ENCODE measurements at regions not wholly inside any gene's neighbourhood (a gene's known extent, or its start where the extent isn't known, plus 50 kb on each side); places are given as distances from the start of the nearest gene placed in this dataset.
A peak's percentile ranks its signal among the peaks of the same experiment; 100 is the strongest.

DNA sequence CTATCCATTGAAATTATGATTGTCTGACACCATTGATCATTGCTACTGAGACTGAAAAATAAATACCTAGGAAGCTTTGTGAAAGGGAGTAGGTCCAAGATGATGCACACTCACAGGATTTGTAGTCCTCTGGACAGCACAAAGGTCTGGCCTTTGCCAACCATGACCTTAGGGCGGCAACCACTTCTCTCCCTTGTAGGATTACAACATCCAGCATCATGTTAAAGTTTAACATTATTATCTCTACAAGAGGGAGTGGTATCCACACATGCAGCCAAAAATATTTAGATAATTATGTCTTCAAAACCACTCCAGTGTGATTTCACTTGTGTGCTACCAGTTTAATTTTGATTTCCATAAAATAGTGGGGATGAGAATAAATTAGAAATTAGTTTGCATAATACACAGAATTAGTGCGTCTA lies 51.1 kb upstream of the NHSL1 start:
- Histone ChIP-seq H3K4me2 (ENCODE audit: low read length) (no peak overlapping the region), H3K4me3 (ENCODE audit: insufficient read depth, low read depth, low read length) (no peak overlapping the region), H2AFZ (ENCODE audit: low read depth, low read length) (no peak overlapping the region), H3K9me3 (ENCODE audit: insufficient read depth, low read depth, low read length) (no peaks in the 10 kb centered on the region), H3K27me3 (ENCODE audit: insufficient read depth, low read length) (no peaks in the 10 kb centered on the region), H4K20me1 (ENCODE audit: insufficient read depth, low read length) (no peaks in the 10 kb centered on the region), H3K9ac (ENCODE audit: low read length) (no peak overlapping the region), H3K36me3 (ENCODE audit: insufficient read depth, low read length) (no peaks in the 10 kb centered on the region), H3K79me2 (ENCODE audit: insufficient read depth, low read length) (peaks cover 11% of the 10 kb centered on the region), H3K4me1 (ENCODE audit: insufficient read depth, low read length) (peaks cover 21% of the 10 kb centered on the region), H3K27ac (ENCODE audit: low read depth, low read length) (no peak overlapping the region)
- Mint-ChIP-seq H3K4me3 (ENCODE audit: unreplicated experiment) (no peak overlapping the region), H3K36me3 (ENCODE audit: low read depth, unreplicated experiment) (peaks cover 1% of the 10 kb centered on the region), H3K27ac (ENCODE audit: unreplicated experiment) (no peak overlapping the region), H3K4me1 (ENCODE audit: low read depth, unreplicated experiment) (peaks cover 32% of the 10 kb centered on the region), H3K9me3 (ENCODE audit: unreplicated experiment) (no peaks in the 10 kb centered on the region), H3K27me3 (ENCODE audit: low read depth, unreplicated experiment) (no peaks in the 10 kb centered on the region)
- no peak for TF ChIP-seq EZH2 (IDR thresholded peaks at IDR 0.05; ENCODE audit: insufficient read depth, low read length)
- TF ChIP-seq, protein P1, sequence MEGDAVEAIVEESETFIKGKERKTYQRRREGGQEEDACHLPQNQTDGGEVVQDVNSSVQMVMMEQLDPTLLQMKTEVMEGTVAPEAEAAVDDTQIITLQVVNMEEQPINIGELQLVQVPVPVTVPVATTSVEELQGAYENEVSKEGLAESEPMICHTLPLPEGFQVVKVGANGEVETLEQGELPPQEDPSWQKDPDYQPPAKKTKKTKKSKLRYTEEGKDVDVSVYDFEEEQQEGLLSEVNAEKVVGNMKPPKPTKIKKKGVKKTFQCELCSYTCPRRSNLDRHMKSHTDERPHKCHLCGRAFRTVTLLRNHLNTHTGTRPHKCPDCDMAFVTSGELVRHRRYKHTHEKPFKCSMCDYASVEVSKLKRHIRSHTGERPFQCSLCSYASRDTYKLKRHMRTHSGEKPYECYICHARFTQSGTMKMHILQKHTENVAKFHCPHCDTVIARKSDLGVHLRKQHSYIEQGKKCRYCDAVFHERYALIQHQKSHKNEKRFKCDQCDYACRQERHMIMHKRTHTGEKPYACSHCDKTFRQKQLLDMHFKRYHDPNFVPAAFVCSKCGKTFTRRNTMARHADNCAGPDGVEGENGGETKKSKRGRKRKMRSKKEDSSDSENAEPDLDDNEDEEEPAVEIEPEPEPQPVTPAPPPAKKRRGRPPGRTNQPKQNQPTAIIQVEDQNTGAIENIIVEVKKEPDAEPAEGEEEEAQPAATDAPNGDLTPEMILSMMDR (IDR thresholded peaks at IDR 0.05; ENCODE audit: insufficient read depth, low read depth, low read length), result no peak
- DNase-seq (ENCODE audit: low read depth) (no peak), FAIRE-seq (no peak)

DNA sequence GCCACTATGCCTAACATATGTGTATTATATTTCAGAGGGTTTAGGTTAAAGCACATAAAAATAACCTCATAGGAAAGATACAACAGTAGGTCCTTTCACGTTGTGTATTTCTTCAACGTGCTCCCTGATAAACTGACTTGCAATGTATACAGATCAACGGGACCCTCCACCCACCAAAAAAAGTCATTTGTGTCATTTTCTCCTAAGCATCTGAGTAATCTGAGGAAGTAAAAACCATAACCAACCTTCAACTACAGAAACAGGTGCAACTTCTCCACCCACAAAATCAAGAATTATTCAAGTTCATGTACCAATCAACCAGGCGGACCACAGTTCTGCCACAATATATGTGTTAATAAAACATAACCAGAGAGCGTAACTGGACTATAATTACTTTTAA lies 54.9 kb upstream of the NHSL1 start:
- FAIRE-seq (no peak), DNase-seq (ENCODE audit: low read depth) (no peak)
- no peak overlapping the region for H3K4me2 ChIP-seq (ENCODE audit: low read length)
- H3K4me3 ChIP-seq (ENCODE audit: insufficient read depth, low read depth, low read length), result no peak overlapping the region
- no peak overlapping the region for H3K9ac ChIP-seq (ENCODE audit: low read length)
- no peak overlapping the region for H2AFZ ChIP-seq (ENCODE audit: low read depth, low read length)
- H3K79me2 ChIP-seq (ENCODE audit: insufficient read depth, low read length), result peaks cover 15% of the 10 kb centered on the region
- no peaks in the 10 kb centered on the region for H3K36me3 ChIP-seq (ENCODE audit: insufficient read depth, low read length)
- H3K9me3 ChIP-seq (ENCODE audit: insufficient read depth, low read depth, low read length), result no peaks in the 10 kb centered on the region
- Mint-ChIP-seq H3K4me3 (ENCODE audit: unreplicated experiment) (no peak overlapping the region), H3K4me1 (ENCODE audit: low read depth, unreplicated experiment) (peaks cover 23% of the 10 kb centered on the region), H3K27me3 (ENCODE audit: low read depth, unreplicated experiment) (no peaks in the 10 kb centered on the region), H3K27ac (ENCODE audit: unreplicated experiment) (peak overlapping the region; percentile 47), H3K36me3 (ENCODE audit: low read depth, unreplicated experiment) (peaks cover 1% of the 10 kb centered on the region), H3K9me3 (ENCODE audit: unreplicated experiment) (no peaks in the 10 kb centered on the region)
- no peak overlapping the region for H3K27ac ChIP-seq (ENCODE audit: low read depth, low read length)
- H4K20me1 ChIP-seq (ENCODE audit: insufficient read depth, low read length), result no peaks in the 10 kb centered on the region
- peaks cover 13% of the 10 kb centered on the region for H3K4me1 ChIP-seq (ENCODE audit: insufficient read depth, low read length)
- TF ChIP-seq, protein P1 (IDR thresholded peaks at IDR 0.05; ENCODE audit: insufficient read depth, low read depth, low read length), result no peak
- TF ChIP-seq EZH2 (IDR thresholded peaks at IDR 0.05; ENCODE audit: insufficient read depth, low read length), result no peak
- no peaks in the 10 kb centered on the region for H3K27me3 ChIP-seq (ENCODE audit: insufficient read depth, low read length)

DNA sequence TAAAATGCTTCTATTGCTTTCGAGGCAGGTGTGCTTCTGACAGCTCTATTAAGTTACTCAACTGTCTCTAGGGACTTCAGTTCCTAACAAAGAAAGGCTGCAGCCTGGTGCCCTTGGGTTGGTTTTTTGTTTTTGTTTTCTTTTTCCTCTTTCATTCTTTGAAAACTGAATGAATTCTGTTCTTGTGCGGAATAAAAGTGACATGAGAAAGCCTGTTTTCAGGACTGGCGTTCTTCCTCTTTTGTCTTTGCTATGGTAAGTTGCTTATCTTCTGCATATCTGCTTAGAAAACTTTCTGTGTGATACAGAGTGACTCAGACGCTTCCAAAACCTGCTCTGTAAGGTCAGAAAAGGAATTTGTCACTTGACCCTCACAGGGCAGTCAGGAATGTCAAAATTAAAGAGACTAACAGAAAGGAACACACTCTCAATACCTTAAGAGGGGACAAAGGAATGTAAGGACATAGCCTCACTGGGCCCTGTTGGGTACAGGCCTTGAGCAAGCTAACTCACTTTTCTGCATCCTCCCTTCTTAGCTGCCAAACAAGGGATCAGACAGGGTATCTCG lies 56.2 kb upstream of the NHSL1 start:
- Mint-ChIP-seq H3K4me3 (ENCODE audit: unreplicated experiment) (no peak overlapping the region), H3K9me3 (ENCODE audit: unreplicated experiment) (no peaks in the 10 kb centered on the region), H3K4me1 (ENCODE audit: low read depth, unreplicated experiment) (peaks cover 26% of the 10 kb centered on the region), H3K36me3 (ENCODE audit: low read depth, unreplicated experiment) (peaks cover 1% of the 10 kb centered on the region), H3K27me3 (ENCODE audit: low read depth, unreplicated experiment) (no peaks in the 10 kb centered on the region), H3K27ac (ENCODE audit: unreplicated experiment) (peak overlapping the region; percentile 70)
- no peak for DNase-seq (ENCODE audit: low read depth)
- no peaks in the 10 kb centered on the region for H3K9me3 ChIP-seq (ENCODE audit: insufficient read depth, low read depth, low read length)
- H4K20me1 ChIP-seq (ENCODE audit: insufficient read depth, low read length), result no peaks in the 10 kb centered on the region
- H3K9ac ChIP-seq (ENCODE audit: low read length), result peak overlapping the region; percentile 21
- no peaks in the 10 kb centered on the region for H3K27me3 ChIP-seq (ENCODE audit: insufficient read depth, low read length)
- TF ChIP-seq EZH2 (IDR thresholded peaks at IDR 0.05; ENCODE audit: insufficient read depth, low read length), result no peak
- peak overlapping the region; percentile 75 for H3K4me2 ChIP-seq (ENCODE audit: low read length)
- H3K27ac ChIP-seq (ENCODE audit: low read depth, low read length), result no peak overlapping the region
- H3K79me2 ChIP-seq (ENCODE audit: insufficient read depth, low read length), result peaks cover 19% of the 10 kb centered on the region
- no peak overlapping the region for H3K4me3 ChIP-seq (ENCODE audit: insufficient read depth, low read depth, low read length)
- H2AFZ ChIP-seq (ENCODE audit: low read depth, low read length), result no peak overlapping the region
- no peaks in the 10 kb centered on the region for H3K36me3 ChIP-seq (ENCODE audit: insufficient read depth, low read length)
- H3K4me1 ChIP-seq (ENCODE audit: insufficient read depth, low read length), result peaks cover 13% of the 10 kb centered on the region
- no peak for FAIRE-seq
